NCI-H1048 (cell line): ENCODE measurements at regions not wholly inside any gene's neighbourhood (a gene's known extent, or its start where the extent isn't known, plus 50 kb on each side); places are given as distances from the start of the nearest gene placed in this dataset.
"Not testable (repeated sequence)": the region's sequence is repeated elsewhere in the genome, so short reads cannot be mapped to it uniquely, and the experiment has no call there.

ENCODE experiments used
- DNase-seq: peaks from one replicate; lab custom pipeline; 2025; lab: John Stamatoyannopoulos, UW

DNA sequence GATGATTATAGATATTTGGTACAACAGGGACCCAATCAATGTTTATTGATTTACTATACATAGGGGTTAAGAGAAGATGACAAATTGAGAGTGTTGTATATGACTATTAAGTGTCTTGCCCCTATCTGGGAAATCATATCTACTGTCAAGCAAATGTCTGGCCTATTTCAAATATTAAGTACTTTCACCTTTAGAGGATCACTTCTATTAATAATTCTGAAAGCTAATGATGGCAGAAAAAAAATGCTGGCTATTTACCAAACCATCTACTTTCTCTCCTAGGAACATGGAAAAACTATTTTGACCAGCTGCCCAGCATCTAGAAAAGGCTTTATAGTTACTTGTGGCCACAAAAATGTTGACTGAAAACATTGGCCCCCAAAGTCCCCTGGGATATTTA lies 632.3 kb upstream of the ZNF385D start:
- no peak for DNase-seq

DNA sequence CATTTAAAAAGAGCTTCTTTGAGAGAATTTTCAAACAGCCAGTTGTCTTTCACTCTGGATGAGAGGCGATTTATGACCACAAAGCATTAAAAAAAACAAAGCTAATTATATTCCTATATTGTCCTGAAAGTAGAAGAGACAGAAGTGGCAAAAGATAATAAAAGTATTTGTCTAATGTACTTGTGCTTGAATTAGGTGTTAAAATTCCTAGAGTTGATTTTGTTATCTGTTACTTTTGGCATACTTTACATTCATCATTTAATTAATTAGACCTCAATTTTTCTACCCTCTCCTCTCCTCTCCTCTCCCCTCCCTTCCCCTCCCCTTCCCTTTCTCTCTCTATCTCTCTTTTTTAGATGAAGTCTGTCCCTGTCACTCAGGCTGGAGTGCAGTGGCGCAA lies 635.1 kb upstream of the ZNF385D start:
- DNase-seq: no peak

DNA sequence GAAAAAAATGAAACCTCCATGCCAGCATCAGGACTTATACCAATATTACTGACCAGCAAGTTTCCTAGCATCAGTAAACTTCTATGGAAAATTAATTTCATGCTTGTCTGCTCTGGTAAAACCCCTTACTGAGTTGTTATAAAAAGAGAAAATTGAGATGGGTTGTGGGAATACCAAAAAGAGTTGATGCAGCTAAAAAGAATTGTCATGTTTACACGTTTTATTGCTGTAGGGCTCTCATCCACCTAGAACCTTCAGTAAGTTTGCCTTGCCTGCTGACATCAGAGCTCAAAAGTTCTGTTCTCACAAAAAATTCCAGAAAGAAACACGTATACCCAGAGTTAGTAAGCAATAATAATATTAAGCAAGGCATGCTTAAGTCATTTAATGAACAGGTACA lies 641.3 kb upstream of the ZNF385D start:
- no peak for DNase-seq

DNA sequence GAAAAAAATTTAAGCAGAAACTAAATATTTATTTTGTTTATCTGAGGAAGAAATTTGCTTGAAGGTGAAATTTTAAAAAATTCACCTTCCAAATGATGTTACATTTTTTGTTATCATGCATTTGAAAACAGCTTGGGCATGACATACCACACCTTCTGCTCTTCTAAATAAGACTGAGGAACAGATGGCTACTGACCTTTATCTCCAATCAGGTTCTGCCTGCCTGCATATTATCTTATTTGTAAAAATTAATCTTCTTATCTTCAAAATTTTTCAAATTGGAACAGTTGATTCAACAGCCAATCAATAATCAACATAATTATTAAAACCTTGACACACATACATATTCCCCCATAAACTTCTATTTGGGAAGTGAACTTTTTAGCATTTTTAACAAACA lies 641.8 kb upstream of the ZNF385D start:
- DNase-seq: no peak

DNA sequence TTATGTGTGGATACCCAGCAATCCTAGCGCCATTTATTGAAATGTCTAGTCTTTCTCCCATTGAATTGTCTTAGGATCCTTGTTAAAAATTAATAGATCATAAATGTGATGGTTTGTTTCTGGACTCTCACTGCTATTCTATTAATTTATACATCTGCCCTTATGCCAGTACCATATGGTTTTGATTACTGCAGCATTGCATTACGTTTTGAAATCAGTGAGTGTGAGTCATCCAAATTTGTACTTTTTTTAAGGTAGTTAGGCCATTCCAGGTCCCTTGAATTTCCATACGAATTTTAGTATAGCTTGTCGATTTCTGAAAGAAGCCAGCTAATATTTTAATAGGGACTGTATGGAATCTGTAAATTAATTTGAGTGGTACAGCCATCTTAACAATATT lies 648.6 kb upstream of the ZNF385D start:
- no peak for DNase-seq

DNA sequence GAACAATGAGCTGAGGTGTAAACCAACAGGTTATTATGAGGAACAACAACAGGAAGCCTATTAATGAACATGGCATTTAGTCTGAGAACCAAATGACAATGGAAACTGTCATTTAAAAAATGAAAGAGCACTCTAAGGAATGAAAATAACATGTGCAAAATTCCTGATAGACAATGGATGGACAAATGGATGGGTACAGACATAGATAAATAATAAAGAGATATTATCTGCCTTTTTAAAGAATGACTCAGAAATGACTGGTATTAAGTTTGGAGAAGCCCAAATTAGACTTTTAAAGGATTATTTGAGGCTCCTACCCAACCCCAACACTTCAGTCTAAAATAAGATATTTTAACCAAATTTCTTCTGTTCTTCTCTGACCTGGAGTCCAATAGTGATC lies 650.5 kb upstream of the ZNF385D start:
- DNase-seq: no peak

DNA sequence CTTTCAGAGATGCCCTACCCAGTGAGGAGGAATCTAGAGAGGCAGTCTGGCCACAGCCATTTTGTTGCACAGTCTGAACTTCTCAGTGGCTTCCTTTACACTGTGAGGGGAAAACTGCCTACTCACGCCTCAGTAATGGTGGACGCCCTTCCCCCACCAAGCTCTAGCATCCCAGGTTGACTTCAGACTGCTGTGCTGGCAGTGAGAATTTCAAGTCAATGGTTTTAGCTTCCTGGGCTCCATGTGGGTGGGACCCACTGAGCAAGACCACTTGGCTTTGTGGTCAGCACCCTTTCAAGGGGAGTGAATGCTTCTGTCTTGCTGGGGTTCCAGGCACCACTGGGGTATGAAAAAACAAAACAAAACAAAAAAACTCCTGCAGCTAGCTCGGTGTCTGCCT lies 663.2 kb upstream of the ZNF385D start:
- DNase-seq: no peak

DNA sequence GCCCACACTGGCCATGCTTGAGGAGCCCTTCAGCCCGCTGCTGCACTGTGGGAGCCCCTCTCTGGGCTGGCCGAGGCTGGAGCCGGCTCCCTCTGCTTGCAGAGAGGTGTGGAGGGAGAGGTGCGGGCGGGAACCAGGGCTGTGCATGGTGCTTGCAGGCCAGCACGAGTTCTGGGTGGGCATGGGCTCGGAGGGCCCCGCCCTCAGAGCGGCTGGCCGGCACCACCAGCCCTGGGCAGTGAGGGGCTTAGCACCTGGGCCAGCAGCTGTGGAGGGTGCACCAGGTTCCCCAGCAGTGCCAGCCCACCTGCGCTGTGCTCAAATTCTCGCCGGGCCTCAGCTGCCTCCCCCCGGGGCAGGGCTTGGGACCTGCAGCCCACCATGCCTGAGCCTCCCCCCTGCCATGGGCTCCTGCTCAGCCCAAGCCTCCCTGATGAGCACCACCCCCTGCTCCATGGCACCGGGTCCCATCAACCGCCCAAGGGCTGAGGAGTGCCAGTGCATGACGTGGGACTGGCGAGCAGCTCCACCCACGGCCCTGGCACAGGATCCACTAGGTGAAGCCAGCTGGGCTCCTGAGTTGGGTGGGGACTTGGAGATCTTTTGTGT lies 665.9 kb upstream of the ZNF385D start:
- not testable (repeated sequence) for DNase-seq

DNA sequence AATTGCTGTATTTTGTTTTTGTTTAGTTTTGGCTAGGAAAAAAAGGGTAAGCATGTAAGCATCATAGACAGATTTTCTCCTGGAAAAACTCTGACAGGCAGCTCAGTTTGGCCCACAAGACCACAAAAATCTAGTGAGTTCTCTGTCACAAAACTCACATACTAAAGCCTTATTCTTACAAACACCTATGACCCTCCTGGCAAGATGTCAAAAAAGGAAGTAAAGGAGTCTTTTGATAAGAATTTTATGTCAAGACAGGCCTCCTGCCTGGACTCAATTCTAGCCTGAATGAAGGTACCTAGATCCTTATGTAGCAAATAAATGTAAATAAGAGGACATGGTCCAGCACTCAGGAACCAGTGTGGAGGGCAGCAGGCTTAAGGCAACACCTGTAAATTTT lies 668.3 kb upstream of the ZNF385D start:
- DNase-seq: no peak

DNA sequence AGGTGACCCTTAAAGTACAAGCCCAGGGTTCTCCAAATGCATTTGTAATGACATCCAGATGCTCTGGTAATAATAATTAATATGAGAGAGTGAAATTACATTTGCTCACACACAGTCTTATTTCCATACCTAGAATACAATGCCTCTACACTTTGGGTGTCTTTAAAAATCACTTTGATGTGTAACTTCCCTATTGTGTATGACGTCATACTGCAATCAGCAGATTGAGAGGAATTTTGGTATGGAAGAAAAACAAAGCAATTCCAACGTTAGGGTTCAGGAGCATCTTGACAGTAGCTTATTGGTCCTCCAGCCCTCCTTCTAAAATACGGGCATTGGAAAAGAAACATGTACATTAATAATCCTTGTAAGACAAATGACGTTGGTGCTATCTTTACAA lies 670.6 kb upstream of the ZNF385D start:
- no peak for DNase-seq

DNA sequence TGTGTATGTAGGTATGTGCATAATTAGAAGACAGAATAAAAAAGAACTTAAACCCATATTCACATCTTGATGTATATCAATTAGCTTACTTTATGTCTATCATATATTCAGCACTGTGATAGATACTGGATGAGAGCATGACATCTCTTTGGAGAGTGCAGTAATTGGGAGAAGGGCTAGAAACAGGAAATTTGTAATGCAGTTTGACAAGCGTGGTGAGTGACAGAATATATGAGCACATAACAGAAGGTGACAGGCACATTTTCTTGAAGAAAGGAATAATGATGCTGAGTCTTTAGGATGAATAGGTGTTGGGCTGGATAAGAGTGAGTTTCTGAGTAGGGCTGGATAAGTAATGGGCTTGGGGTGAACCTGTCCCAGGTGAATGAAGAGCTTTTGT lies 680.3 kb upstream of the ZNF385D start:
- no peak for DNase-seq

DNA sequence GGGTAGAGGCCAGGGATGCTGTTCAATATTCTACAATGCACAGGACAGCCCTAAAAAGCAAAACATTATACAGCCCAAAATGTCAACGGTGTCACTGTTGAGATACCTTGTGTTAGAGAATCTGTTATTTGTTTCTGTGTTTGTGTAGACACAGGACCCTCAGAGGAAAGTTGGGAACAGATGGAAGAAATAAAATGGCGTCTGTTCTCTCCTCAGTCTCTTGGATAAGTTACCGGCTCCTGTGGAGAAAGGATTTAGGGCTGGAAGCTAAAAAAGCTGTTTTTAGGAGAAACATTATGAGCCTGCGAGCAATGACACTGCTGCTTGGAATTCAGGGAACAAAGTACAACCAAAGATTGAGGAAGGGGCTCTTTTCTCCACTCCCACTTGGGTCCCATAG lies 688.6 kb upstream of the ZNF385D start:
- DNase-seq: no peak

DNA sequence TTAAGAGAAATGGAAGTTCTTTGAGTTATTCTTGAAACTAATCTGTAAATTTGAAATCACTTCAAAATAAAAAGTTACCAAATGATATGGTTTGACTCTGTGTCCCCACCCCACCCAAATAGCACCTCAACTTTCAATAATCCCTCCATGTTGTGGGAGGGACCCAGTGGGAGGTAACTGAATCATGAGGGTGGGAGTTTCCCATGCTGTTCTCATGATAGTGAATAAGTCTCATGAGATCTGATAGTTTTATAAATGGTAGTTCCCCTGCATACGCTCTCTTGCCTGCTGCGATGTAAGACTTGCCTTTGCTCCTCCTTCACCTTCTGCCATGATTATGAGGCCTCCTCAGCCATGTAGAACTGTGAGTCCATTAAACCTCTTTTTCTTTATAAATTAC lies 690.7 kb upstream of the ZNF385D start:
- no peak for DNase-seq

DNA sequence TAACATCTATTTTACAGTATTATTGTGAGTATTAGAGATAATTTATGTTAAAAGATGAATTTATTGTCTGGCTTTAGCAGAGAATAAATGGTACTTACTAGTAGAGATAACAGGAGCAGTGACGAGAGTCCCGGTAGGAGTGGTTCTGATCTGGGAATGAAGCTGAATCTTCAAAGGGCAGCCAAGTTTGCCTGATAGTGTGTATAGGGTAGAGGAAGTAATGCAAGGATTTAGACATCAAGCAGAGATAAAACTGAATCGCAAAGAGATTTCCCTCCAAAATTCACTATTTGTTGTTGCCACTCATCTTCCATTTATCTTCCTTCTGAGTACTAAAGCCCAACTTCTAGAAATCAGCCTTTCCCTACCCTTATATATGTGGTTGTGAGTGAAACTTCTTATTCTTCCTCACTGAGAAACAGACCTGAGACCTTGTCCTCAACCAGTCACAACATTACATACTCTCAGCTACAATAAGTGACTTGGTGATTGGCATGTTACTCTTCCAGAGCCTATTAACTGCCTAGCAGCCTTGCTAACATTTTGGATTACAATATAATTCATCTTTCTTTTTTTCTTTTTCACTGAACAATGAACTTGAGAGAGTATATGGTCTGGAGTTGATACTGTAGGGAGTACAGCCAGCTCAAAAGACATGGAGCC lies 692.7 kb upstream of the ZNF385D start:
- DNase-seq: no peak

DNA sequence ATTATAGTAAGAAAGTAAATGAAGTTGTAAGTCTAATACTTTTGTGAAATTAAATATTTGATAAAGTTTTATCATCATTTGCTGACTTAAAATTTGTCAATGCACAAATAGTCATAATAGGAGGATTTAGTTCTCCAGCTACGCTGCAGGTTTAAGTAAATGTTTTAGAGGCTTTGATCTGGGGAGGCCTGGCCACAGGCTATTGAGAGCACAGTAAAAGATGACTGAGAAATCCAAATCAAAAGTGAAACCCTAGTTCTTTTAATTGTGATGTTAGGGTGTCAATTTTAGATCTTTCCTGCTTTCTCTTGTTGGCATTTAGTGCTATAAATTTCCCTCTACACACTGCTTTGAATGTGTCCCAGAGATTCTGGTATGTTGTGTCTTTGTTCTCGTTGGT lies 694.3 kb upstream of the ZNF385D start:
- not testable (repeated sequence) for DNase-seq

DNA sequence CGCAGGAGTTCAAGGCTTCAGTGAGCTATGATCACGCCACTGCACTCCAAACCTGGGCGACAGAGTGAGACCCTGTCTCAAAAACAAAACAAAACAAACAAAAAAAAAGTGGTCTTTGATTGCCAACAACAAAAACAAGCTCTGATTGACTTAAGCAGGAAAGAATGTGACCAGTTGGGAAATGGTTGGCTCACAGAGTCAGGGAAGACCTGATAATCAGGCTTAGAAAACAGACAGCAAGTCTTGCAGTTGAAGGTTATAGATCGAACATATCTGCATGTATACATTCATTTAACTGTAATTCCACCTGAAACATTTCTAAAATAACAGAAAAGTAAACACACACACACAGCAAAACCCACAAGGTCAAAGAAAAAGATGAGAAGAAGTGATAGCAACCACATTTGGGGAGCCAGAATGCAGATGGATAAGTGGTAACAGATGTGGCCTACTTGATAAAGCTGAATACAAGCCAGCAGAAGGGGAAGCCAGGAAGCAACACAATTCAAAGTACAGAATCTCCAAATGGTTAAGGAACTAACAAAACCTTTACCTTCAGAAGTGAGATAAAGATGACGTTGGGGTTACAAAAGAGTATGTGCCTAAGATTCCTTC lies 699.9 kb upstream of the ZNF385D start:
- no peak for DNase-seq

DNA sequence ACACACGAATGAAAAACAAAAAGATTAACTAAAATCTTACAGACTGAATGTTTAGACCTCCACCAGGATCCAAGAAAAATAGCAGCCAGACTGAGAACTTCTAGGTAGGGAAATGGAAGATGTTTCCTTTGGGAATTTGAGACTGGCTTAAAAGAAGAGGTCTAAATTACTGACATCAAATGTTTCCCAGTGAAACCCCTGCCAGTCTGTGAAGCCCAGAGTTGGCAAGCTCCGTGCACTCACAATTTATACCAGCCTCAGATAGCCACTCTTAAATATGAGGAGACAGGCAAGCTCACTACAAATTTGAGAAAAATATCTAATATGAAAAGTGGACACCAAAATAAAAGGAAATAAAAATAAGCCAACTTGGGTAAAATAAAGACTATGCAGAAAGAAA lies 700.5 kb upstream of the ZNF385D start:
- DNase-seq: no peak

DNA sequence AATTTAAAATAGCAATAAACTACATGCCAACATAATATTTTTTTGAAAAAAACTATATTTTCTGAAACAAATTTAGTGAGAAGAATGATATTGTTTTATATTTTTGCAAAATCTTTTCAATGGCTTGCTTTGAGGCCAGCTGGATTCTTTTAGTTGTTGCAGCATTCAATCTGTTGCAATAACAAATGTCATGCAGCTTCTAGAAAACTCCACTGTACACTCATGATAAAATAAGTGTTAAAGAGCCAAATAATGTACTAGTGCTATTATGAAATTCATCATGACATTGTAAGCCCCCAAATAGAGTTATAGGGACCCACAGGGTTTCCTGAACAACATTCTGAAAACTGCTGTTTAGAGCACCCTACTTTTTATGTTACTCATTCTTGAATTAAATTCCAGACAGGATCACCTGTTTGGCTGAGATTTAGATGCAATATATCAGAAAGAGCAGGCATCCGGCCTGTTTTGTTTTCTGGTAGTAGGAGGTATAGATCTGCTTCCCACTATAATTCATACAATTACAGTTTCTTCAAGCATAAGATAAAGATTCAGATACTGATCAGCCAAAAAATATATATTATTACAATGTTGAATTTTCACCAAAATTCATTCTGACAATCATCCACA lies 703.0 kb upstream of the ZNF385D start:
- DNase-seq: no peak

DNA sequence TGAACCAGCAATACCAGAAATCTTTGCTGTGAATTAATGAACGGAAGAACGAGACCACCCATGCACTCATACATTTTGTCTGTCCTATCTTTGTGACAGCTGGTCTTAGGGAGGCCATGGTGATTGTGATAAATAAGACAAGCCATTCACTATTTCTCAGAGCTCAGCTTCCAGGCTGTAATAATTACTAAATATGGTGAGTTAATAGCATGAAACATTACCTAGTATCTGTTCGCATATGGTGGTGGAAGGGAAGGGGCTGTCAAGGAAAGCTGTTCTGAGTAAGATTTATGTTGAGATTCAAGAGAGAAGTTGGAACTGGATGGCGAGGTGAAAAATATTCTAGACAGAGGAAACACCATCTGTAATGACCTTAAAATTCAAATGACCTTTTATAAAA lies 719.0 kb upstream of the ZNF385D start:
- no peak for DNase-seq

DNA sequence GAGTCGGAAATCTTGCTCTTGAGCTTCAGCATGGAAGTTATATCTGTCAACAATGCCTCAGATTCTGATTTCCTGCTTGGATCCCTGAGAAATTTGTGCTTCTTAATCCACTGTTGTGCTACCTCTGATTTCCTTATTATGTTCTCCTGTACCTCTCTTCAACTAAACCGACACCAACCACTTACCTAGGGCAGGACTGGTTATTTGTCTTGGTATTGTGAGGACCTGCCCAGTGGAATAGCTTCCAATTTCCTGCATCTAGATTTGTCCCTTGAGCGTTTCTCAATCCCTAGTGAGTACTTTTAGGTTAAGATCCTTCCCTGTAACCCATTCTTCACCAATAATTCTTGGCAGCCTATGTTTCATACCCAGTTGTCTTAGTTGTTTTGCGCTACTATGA lies 720.5 kb upstream of the ZNF385D start:
- DNase-seq: no peak

DNA sequence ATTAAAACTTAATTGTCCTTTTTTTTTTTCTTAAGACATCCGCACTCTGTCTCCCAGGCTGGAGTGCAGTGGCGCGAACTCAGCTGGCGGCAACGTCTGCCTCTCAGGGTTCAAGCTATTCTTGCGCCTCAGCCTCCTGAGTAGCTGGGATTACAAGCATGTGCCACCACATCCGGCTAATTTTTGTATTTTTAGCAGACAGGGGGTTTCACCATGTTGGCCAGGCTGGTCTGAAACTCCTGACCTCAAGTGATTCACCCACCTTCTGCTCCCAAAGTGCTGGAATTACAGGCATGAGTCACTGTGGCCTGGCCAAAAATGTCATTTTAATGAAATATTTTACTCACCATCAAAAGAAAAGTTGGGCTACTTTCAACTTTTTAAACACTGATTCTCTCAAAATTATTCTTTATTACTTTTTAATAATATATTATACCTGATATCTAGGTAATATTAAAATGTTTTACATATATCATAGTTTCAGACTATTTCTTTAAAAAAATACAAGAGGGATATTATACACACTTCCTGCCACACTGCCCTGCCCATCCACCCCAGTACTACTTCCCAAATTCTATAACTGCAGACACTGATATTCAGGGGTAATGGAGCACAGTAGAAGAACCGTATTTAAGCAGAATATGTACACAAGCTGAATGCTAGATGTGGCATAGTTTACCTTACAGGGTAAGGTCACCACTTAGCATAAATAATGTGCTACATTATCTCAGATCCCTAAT lies 723.9 kb upstream of the ZNF385D start:
- no peak for DNase-seq

DNA sequence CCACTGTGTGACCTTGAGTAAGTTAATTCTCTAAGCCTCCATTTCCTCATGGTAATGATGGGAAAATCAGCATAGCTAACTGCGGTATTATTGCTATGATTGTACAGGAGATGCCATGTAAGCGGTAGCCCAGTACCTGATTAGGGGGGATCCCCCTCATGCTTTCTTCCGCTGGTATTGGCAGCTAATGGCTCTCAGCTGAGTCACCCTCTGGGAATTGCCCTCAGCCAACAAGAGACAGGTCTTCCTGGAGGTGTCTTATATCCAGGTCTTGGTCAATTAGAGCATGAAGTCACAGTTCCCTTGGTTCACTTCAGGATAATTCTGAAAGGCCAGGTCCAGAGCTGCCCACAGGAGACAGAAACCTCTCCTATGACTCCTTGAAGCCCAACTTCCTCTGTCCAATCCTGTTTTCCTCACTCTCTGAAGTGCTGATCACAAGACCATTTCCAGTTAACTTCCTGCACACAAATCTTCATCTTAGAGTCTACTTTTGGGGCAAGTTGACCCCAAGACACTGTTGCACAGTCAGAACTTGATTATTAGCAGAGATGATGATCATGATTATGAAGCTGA lies 724.7 kb upstream of the ZNF385D start:
- no peak for DNase-seq
